ENCODE measurements at regions not wholly inside any gene's neighbourhood (a gene's known extent, or its start where the extent isn't known, plus 50 kb on each side); places are given as distances from the start of the nearest gene placed in this dataset.

DNA sequence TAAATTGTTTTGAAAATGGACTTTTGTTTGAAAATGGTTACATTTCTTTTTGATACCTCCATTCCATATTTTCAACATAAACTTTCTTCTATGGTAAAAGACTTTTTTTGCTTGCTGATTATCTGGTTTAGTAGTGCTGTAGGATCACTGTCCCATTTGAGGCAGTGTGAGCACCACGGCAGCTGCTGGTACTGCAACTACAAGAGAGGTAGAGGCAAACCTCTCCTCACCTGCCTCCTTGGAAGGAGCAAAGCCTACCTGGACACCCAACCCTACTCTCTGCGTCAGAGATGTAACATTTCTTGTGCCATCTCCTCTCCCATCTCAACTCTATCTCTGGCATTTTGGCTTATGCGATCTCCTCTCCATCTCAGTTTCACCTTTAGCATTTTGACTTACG is 460.1 kb downstream of the SHQ1 start:
- TF ChIP-seq, protein P1, sequence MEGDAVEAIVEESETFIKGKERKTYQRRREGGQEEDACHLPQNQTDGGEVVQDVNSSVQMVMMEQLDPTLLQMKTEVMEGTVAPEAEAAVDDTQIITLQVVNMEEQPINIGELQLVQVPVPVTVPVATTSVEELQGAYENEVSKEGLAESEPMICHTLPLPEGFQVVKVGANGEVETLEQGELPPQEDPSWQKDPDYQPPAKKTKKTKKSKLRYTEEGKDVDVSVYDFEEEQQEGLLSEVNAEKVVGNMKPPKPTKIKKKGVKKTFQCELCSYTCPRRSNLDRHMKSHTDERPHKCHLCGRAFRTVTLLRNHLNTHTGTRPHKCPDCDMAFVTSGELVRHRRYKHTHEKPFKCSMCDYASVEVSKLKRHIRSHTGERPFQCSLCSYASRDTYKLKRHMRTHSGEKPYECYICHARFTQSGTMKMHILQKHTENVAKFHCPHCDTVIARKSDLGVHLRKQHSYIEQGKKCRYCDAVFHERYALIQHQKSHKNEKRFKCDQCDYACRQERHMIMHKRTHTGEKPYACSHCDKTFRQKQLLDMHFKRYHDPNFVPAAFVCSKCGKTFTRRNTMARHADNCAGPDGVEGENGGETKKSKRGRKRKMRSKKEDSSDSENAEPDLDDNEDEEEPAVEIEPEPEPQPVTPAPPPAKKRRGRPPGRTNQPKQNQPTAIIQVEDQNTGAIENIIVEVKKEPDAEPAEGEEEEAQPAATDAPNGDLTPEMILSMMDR (IDR thresholded peaks at IDR 0.05; ENCODE audit: insufficient read depth, low read length, poor library complexity, severe bottlenecking), result no peak
- TF ChIP-seq EZH2phosphoT487 (conservative IDR thresholded peaks at IDR 0.05; ENCODE audit: low read length), result no peak

All from SU-DHL-6 (cell line).